ENCODE measurements at regions not wholly inside any gene's neighbourhood (a gene's known extent, or its start where the extent isn't known, plus 50 kb on each side); places are given as distances from the start of the nearest gene placed in this dataset.

GRCh38 chrX:124555036-124555595 lies 208.8 kb downstream of the SH2D1A start:
- Histone ChIP-seq H3K27ac (ENCODE audit: low read depth in 1 of 2, low read length in 2 of 2) (no peak overlapping the region), H3K4me1 (ENCODE audit: control insufficient read depth in 4 of 4, insufficient read depth in 4 of 4, low read length in 3 of 4) (no peaks in the 10 kb centered on the region), H3K36me3 (ENCODE audit: control insufficient read depth in 4 of 4, insufficient read depth in 3 of 4, low read depth in 1 of 4, low read length in 3 of 4) (no peaks in the 10 kb centered on the region), H3K4me3 (ENCODE audit: low read depth in 1 of 3, low read length in 3 of 3) (no peak overlapping the region), H3K9me3 (ENCODE audit: control insufficient read depth in 4 of 4, low read length in 3 of 4) (no peaks in the 10 kb centered on the region), H3K27me3 (ENCODE audit: control insufficient read depth in 4 of 4, insufficient read depth in 4 of 4, low read length in 3 of 4) (no peaks in the 10 kb centered on the region), H3K9ac (ENCODE audit: low read depth in 1 of 2, low read length in 2 of 2) (no peak overlapping the region)
- no peak for DNase-seq (ENCODE audit: low spot score)
- 69% methylated on average over 2 of the region's 2 CpGs for WGBS
- no peak for TF ChIP-seq TAF1 (conservative IDR thresholded peaks at IDR 0.05)
- no peak for TF ChIP-seq JUND (IDR thresholded peaks at IDR 0.05)
- TF ChIP-seq RAD21 (IDR thresholded peaks at IDR 0.05) = no peak
- TF ChIP-seq HNF4A (conservative IDR thresholded peaks at IDR 0.05) = no peak
- no peak for TF ChIP-seq NR2F2 (IDR thresholded peaks at IDR 0.05)
- no peak for TF ChIP-seq FOXA2 (IDR thresholded peaks at IDR 0.05)
- TF ChIP-seq FOXA1 (IDR thresholded peaks at IDR 0.05) = no peak
- no peak for TF ChIP-seq HNF4G (IDR thresholded peaks at IDR 0.05)
- no peak for TF ChIP-seq EGR1 (IDR thresholded peaks at IDR 0.05; ENCODE audit: low read depth in 2 of 2)
- no peak for TF ChIP-seq SP1 (IDR thresholded peaks at IDR 0.05)
- TF ChIP-seq, protein P1, sequence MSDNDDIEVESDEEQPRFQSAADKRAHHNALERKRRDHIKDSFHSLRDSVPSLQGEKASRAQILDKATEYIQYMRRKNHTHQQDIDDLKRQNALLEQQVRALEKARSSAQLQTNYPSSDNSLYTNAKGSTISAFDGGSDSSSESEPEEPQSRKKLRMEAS (IDR thresholded peaks at IDR 0.05) = no peak
- no peak for TF ChIP-seq GABPA (IDR thresholded peaks at IDR 0.05 in 1 of 2, conservative IDR thresholded peaks at IDR 0.05 in 1 of 2)
- TF ChIP-seq REST (IDR thresholded peaks at IDR 0.05) = no peak
- TF ChIP-seq, protein P2, sequence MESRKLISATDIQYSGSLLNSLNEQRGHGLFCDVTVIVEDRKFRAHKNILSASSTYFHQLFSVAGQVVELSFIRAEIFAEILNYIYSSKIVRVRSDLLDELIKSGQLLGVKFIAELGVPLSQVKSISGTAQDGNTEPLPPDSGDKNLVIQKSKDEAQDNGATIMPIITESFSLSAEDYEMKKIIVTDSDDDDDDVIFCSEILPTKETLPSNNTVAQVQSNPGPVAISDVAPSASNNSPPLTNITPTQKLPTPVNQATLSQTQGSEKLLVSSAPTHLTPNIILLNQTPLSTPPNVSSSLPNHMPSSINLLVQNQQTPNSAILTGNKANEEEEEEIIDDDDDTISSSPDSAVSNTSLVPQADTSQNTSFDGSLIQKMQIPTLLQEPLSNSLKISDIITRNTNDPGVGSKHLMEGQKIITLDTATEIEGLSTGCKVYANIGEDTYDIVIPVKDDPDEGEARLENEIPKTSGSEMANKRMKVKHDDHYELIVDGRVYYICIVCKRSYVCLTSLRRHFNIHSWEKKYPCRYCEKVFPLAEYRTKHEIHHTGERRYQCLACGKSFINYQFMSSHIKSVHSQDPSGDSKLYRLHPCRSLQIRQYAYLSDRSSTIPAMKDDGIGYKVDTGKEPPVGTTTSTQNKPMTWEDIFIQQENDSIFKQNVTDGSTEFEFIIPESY (IDR thresholded peaks at IDR 0.05) = no peak
- no peak for TF ChIP-seq RXRA (IDR thresholded peaks at IDR 0.05)
- no peak for TF ChIP-seq CTCF (IDR thresholded peaks at IDR 0.05; ENCODE audit: low read depth, low read length, missing input control)
- TF ChIP-seq YY1 (IDR thresholded peaks at IDR 0.05) = no peak

DNA sequence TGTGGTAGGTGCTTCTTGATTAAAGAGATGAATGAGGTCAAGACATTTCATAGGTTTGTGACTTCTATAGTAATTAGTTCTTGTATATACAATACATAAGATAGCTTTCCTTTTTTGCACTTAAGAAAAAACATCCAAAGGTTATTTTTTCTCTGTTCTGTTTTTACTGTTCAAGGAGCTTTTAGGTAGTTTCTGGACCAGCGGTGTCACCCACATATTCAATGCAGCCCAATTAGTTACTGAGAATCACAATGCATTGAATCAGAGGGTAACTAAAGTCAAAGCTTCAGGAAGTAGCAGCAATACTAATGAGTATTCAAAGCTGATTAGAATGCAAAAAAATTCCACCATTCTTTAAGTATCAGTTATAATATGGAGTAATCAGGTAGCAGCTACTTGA lies 211.6 kb downstream of the SH2D1A start:
- Histone ChIP-seq H3K4me1 (ENCODE audit: control insufficient read depth in 4 of 4, insufficient read depth in 4 of 4, low read length in 3 of 4) (no peaks in the 10 kb centered on the region), H3K36me3 (ENCODE audit: control insufficient read depth in 4 of 4, insufficient read depth in 3 of 4, low read depth in 1 of 4, low read length in 3 of 4) (no peaks in the 10 kb centered on the region), H3K27me3 (ENCODE audit: control insufficient read depth in 4 of 4, insufficient read depth in 4 of 4, low read length in 3 of 4) (no peaks in the 10 kb centered on the region), H3K27ac (ENCODE audit: low read depth in 1 of 2, low read length in 2 of 2) (no peak overlapping the region), H3K4me3 (ENCODE audit: low read depth in 1 of 3, low read length in 3 of 3) (no peak overlapping the region), H3K9ac (ENCODE audit: low read depth in 1 of 2, low read length in 2 of 2) (no peak overlapping the region), H3K9me3 (ENCODE audit: control insufficient read depth in 4 of 4, low read length in 3 of 4) (no peaks in the 10 kb centered on the region)
- DNase-seq (ENCODE audit: low spot score) = no peak
- 91% methylated on average over 1 of the region's 1 CpG for WGBS
- TF ChIP-seq ATF3 (IDR thresholded peaks at IDR 0.05) (no peak), RAD21 (IDR thresholded peaks at IDR 0.05) (no peak), TAF1 (conservative IDR thresholded peaks at IDR 0.05) (no peak), RXRA (IDR thresholded peaks at IDR 0.05) (no peak), CTCF (IDR thresholded peaks at IDR 0.05; ENCODE audit: low read depth, low read length, missing input control) (no peak), JUND (IDR thresholded peaks at IDR 0.05) (no peak), GABPA (IDR thresholded peaks at IDR 0.05 in 1 of 2, conservative IDR thresholded peaks at IDR 0.05 in 1 of 2) (no peak), EGR1 (IDR thresholded peaks at IDR 0.05; ENCODE audit: low read depth in 2 of 2) (no peak), HNF4A (conservative IDR thresholded peaks at IDR 0.05) (no peak)
- TF ChIP-seq, protein P1 (IDR thresholded peaks at IDR 0.05) = no peak
- TF ChIP-seq, protein P2 (IDR thresholded peaks at IDR 0.05) = no peak
